PC-9 (cell line): ENCODE measurements at regions not wholly inside any gene's neighbourhood (a gene's known extent, or its start where the extent isn't known, plus 50 kb on each side); places are given as distances from the start of the nearest gene placed in this dataset.

Experiments used
- BruUV-seq: library from RNA; stranded (reverse); fragments of 400-500 nt; replicated peaks from 2 replicates; lab custom pipeline; 2021; lab: Mats Ljungman, UMichigan
- CTCF ChIA-PET: fragments of 300-600 bp; sonication (Branson Sonifier 250); formaldehyde crosslinking; loops from one replicate; lab custom pipeline; 2022; ENCODE audit warnings: antibody characterized with exemption; lab: Charles Lee
- POLR2A ChIA-PET: fragments of 300-600 bp; sonication (Branson Sonifier 250); formaldehyde crosslinking; loops from one replicate; lab custom pipeline; 2022; ENCODE audit warnings: antibody characterized with exemption; ENCODE audit not compliant: unreplicated experiment; lab: Charles Lee
- DNase-seq, 2 experiments: peaks; one replicate each; pipeline versions ENCODE4 v3.0.0 to v3.0.0-alpha.2; 2015 to 2022; ENCODE audit warnings: mixed read lengths in 1 of 2
- H2AFZ ChIP-seq: fragments of 200-600 bp; sonication (generic); 2 replicates; pipeline ENCODE4 v1.8.1; 2017; ENCODE audit warnings: antibody characterized with exemption
- H3F3A ChIP-seq: fragments of 200-600 bp; sonication (generic); 2 replicates; pipeline ENCODE4 v1.8.1; 2017; ENCODE audit warnings: antibody characterized with exemption, mild to moderate bottlenecking, low read depth; ENCODE audit not compliant: insufficient read depth
- H3K27ac ChIP-seq: fragments of 200-600 bp; sonication (generic); 2 replicates; pipeline ENCODE4 v1.6.1; 2016; ENCODE audit warnings: mixed run types
- H3K27me3 ChIP-seq: fragments of 200-600 bp; sonication (generic); 2 replicates; pipeline ENCODE4 v1.6.1; 2016; ENCODE audit warnings: low read depth, mixed run types; ENCODE audit not compliant: insufficient read depth
- H3K36me3 ChIP-seq: fragments of 200-600 bp; sonication (generic); 2 replicates; pipeline ENCODE4 v1.6.1; 2016; ENCODE audit warnings: low read depth, mixed run types
- H3K4me1 ChIP-seq: fragments of 200-600 bp; sonication (generic); replicated peaks from 2 replicates; pipeline ENCODE4 v1.6.1; 2016; ENCODE audit warnings: mixed run types; ENCODE audit not compliant: insufficient read depth
- H3K4me2 ChIP-seq: fragments of 200-600 bp; sonication (generic); 2 replicates; pipeline ENCODE4 v1.6.1; 2017; ENCODE audit warnings: mixed run types
- H3K4me3 ChIP-seq: fragments of 200-600 bp; sonication (generic); 2 replicates; pipeline ENCODE4 v1.6.1; 2016; ENCODE audit warnings: mixed run types
- H3K79me2 ChIP-seq: fragments of 200-600 bp; sonication (generic); 2 replicates; pipeline ENCODE4 v1.6.1; 2017; ENCODE audit warnings: low read depth, mixed run types
- H3K9me2 ChIP-seq: fragments of 200-600 bp; sonication (generic); 2 replicates; pipeline ENCODE4 v1.8.1; 2017; ENCODE audit warnings: mild to moderate bottlenecking; ENCODE audit not compliant: insufficient read depth
- H3K9me3 ChIP-seq: fragments of 200-600 bp; sonication (generic); 2 replicates; pipeline ENCODE4 v1.8.1; 2016; ENCODE audit warnings: low read depth; ENCODE audit not compliant: insufficient read depth
- H4K20me1 ChIP-seq: fragments of 200-600 bp; sonication (generic); 2 replicates; pipeline ENCODE4 v1.8.1; 2017; ENCODE audit not compliant: insufficient read depth
- CTCF ChIP-seq: fragments of 200-600 bp; sonication (generic); conservative IDR thresholded peaks from 2 replicates; pipeline ENCODE4 v1.6.1; 2017; ENCODE audit warnings: mixed run types, antibody characterized with exemption, mild to moderate bottlenecking, moderate library complexity
- EZH2 ChIP-seq: fragments of 200-600 bp; sonication (generic); IDR thresholded peaks from 2 replicates; pipeline ENCODE4 v1.8.0; 2017; ENCODE audit warnings: antibody characterized with exemption, low read depth
- intact Hi-C: fragments of 100-400 bp; cut with micrococcal nuclease; formaldehyde crosslinking; loops from one replicate; pipeline ENCODE4 v1.10.0; 2022; ENCODE audit not compliant: unreplicated experiment

GRCh38 chr4:24373704-24374103 lies 210.7 kb downstream of the DHX15 start:
- no peaks in the 10 kb centered on the region for H3K9me3 ChIP-seq
- no peak for TF ChIP-seq EZH2
- TF ChIP-seq CTCF = no peak
- no TSS peak for BruUV-seq
- no peak overlapping the region for H2AFZ ChIP-seq
- POLR2A ChIA-PET = no interaction called here
- no peaks in the 10 kb centered on the region for H3F3A ChIP-seq
- no peaks in the 10 kb centered on the region for H3K36me3 ChIP-seq
- H4K20me1 ChIP-seq = no peaks in the 10 kb centered on the region
- CTCF ChIA-PET = no interaction called here
- H3K27ac ChIP-seq = no peak overlapping the region
- intact Hi-C loops = no loop called here
- H3K4me3 ChIP-seq = no peak overlapping the region
- H3K9me2 ChIP-seq = no peaks in the 10 kb centered on the region
- H3K79me2 ChIP-seq = no peaks in the 10 kb centered on the region
- DNase-seq = no peak
- no peak overlapping the region for H3K4me2 ChIP-seq
- peaks cover 39% of the 10 kb centered on the region for H3K27me3 ChIP-seq
- no peaks in the 10 kb centered on the region for H3K4me1 ChIP-seq

GRCh38 chr4:24372881-24373280 lies 211.5 kb downstream of the DHX15 start:
- Histone ChIP-seq H3K4me2 (no peak overlapping the region), H3K9me2 (no peaks in the 10 kb centered on the region), H3K27ac (no peak overlapping the region), H3K4me3 (no peak overlapping the region), H3K36me3 (no peaks in the 10 kb centered on the region), H3K4me1 (no peaks in the 10 kb centered on the region), H2AFZ (no peak overlapping the region), H3F3A (no peaks in the 10 kb centered on the region), H3K79me2 (no peaks in the 10 kb centered on the region), H3K27me3 (peaks cover 39% of the 10 kb centered on the region), H3K9me3 (no peaks in the 10 kb centered on the region), H4K20me1 (no peaks in the 10 kb centered on the region)
- DNase-seq = no peak
- BruUV-seq = no TSS peak
- POLR2A ChIA-PET = no interaction called here
- TF ChIP-seq EZH2 = no peak
- TF ChIP-seq CTCF = no peak
- intact Hi-C loops = no loop called here
- CTCF ChIA-PET = no interaction called here

- no peaks in the 10 kb centered on the region for H3F3A ChIP-seq
- POLR2A ChIA-PET = no interaction called here
- H3K27me3 ChIP-seq = peaks cover 35% of the 10 kb centered on the region
These were observed 212.0 kb downstream of the DHX15 start for GRCh38 chr4:24372341-24372740.

More at GRCh38 chr4:24372341-24372740, 212.0 kb downstream of the DHX15 start:
- no peaks in the 10 kb centered on the region for H3K9me2 ChIP-seq
- DNase-seq = no peak
- no peak overlapping the region for H3K4me3 ChIP-seq
- no peaks in the 10 kb centered on the region for H3K9me3 ChIP-seq
- H3K27ac ChIP-seq = no peak overlapping the region
- H4K20me1 ChIP-seq = no peaks in the 10 kb centered on the region
- H3K79me2 ChIP-seq = no peaks in the 10 kb centered on the region
- H3K4me1 ChIP-seq = no peaks in the 10 kb centered on the region
- H3K4me2 ChIP-seq = no peak overlapping the region
- intact Hi-C loops = no loop called here
- no TSS peak for BruUV-seq
- TF ChIP-seq EZH2 (no peak), CTCF (no peak)
- H3K36me3 ChIP-seq = no peaks in the 10 kb centered on the region
- no peak overlapping the region for H2AFZ ChIP-seq
- CTCF ChIA-PET = no interaction called here
